LNCaP clone FGC (cell line): ENCODE measurements at regions not wholly inside any gene's neighbourhood (a gene's known extent, or its start where the extent isn't known, plus 50 kb on each side); places are given as distances from the start of the nearest gene placed in this dataset.

Source experiments
- DNase-seq: peaks from one replicate; pipeline ENCODE4 v3.0.0-alpha.2; 2011; ENCODE audit warnings: low read depth
- H3K4me3 ChIP-seq: 2 replicates; pipeline ENCODE4 v1.5.1; 2011; ENCODE audit warnings: mild to moderate bottlenecking, low read depth, low read length, control low read depth
- TF ChIP-seq, protein P1 (sequence below): IDR thresholded peaks from 2 replicates; pipeline ENCODE4 v1.5.1; 2012; ENCODE audit warnings: mild to moderate bottlenecking; ENCODE audit not compliant: control insufficient read depth, insufficient read depth; ENCODE audit errors: extremely low read depth

DNA sequence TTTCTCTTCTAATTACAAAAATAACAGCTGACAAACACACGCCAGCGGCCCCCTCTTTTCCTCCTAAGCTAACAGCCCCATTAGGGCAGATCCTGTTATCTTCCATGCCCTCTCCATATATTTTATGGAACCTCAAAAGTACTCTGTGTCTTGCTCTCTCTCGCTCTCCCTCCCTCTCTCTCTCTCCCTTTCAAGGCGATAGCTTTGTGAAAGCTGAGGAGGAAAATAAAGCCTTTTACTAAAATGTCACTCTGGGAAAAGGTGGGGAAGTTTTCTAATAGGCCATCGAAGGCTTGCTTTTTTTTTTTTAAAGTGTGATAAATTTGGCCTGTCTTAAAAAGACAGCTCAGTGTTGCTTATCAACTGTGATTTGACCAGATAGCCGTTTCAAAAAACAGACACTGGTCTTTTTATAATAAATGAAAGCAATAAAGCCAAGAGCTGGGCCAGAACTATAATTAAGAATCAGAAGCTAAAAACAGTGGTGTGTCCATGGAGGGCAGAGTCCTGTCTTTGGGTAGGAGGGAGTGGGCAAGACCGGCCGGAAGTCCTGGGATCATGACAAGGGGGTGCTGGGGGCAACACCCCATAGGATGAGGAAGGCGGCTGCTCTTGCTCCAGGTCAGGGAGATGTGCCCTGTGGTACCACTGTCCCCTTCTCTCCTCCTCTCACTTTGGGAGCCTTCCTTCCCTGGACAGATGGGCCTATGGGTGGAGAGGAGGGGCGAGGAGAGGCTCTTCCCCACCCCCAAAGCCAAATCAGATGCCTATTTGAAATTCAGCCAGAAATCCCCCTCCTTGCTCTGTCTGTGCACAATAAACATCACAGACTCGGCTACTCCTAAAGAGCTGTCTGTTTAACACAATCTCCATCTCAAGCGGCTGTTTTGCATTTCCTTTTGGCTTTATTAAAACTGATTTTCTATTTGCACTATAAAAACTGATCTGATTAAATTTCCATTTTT is 267.2 kb downstream of the BUD13 start:
- DNase-seq = no peak
- no peak overlapping the region for H3K4me3 ChIP-seq
- TF ChIP-seq, protein P1, sequence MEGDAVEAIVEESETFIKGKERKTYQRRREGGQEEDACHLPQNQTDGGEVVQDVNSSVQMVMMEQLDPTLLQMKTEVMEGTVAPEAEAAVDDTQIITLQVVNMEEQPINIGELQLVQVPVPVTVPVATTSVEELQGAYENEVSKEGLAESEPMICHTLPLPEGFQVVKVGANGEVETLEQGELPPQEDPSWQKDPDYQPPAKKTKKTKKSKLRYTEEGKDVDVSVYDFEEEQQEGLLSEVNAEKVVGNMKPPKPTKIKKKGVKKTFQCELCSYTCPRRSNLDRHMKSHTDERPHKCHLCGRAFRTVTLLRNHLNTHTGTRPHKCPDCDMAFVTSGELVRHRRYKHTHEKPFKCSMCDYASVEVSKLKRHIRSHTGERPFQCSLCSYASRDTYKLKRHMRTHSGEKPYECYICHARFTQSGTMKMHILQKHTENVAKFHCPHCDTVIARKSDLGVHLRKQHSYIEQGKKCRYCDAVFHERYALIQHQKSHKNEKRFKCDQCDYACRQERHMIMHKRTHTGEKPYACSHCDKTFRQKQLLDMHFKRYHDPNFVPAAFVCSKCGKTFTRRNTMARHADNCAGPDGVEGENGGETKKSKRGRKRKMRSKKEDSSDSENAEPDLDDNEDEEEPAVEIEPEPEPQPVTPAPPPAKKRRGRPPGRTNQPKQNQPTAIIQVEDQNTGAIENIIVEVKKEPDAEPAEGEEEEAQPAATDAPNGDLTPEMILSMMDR = no peak

DNA sequence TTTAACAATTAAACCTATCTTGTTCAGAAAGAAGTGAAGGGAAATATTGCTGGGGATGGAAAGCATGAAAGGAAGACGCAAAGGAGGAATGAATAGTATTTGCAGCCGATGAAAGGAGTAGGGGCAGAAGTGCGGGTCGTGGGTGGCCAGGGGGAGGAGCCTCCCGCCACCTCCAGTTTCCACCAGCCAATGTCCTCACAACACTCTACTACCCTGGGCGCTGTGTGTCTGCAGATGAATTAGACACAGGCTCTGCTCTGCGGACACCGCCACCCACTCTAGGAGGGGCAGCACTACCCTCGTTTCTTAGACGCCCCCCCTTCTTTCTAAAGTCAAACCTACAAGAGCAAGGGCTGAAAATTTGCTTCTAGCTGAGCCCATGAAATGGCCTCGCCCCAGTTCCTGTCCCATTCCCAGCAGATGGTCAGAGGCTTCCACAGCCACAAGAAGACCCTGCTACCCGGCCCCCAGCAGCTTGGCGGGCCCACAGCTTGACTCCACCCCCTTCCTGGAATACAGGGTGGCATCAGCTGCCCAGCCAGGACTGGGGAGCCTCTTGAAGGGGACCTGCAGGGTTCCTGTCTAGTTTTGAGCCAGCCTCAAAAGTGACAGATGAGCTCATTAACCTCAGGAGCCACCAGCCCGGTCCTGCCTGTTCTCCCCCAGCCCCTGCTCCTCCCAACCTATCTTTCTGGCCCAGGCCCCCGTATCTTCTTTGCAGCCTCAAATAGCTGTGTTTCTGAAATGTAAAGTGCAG is 268.1 kb downstream of the BUD13 start:
- peak; percentile 14 for DNase-seq
- TF ChIP-seq, protein P1 = no peak
- no peak overlapping the region for H3K4me3 ChIP-seq

DNA sequence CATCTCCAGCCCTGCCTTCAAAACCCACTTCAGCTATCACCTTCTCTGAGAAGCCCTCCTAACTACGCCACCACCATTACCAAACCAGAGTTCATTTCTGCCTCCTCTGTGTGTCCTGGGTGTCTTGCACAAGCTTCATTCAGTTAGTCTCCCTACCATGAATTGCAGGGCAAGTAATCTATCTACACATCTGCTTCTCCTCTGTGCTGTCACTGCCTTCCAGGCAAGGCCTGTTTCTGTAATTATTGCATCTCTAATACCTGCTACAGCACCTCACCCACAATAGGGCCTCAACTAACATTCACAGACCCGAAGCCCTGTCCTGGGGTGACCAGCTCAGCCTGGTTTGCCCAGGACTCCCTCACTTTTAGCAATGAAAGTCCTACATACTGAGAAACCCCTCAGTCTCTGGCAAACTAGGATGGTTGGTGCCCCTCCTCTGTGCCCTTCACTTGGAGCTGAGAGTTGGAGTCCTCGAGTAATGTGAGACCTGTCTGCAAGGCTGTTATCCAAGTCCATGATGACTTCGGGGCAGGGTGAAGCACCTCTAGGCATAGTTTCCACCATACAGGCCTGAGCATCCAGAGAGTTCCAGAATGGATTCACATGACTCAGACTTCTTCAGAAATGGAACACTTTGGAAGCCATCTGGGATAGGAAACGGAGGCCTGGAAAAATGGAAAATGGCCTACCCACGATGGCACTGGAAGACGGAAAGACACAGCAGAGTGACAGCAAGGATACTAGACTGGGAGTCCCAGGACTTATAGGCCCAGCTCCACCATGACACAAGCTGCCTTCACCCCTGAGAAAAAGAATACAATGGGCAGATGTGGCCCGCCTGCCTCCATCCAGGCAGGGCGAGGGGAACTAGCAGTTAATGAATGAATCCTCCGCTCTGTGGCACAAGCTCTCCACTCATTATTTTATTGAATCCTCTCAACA is 269.3 kb downstream of the BUD13 start:
- TF ChIP-seq, protein P1 = no peak
- H3K4me3 ChIP-seq = no peak overlapping the region
- DNase-seq = no peak

DNA sequence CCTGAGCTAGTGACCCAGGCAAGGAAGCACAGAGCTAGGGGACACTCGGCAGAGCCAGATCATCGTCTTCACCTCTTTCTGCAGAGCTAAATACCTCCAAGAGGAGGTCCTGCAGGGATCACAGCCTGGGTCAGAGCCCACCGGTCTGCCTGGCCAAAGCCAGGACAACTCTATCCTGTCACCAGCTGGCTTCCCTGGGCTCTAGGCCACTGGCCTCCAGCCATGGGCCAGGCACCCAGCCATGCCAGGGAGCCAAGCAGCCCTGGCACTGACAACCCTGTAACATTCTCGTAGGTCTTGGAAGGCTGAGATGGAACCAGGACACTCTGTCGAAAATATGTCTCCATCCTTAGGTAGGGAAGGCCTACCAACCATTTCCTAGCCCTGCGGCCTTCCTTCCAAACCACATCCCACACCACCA is 270.1 kb downstream of the BUD13 start:
- H3K4me3 ChIP-seq = no peak overlapping the region
- peak; percentile 7 for DNase-seq
- TF ChIP-seq, protein P1 = no peak

DNA sequence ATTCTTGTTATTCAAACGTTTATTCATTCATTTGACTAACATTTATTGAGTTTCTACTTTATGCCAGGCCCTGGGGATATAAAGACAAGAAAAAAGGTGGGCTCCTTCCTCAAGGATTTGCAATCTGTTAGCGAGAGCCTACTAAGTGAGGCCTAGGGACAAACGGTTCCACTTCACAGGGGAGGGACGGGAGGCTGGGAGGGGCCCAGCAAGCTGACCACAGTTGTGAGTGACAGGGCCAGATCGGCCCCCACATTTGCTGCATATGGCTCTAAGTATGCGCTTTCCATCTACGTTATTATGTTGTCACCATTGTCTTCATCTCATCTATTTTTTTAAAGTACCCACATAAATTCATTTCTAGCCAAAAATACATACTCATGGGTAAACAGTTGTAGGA is 271.1 kb downstream of the BUD13 start:
- TF ChIP-seq, protein P1 = no peak
- DNase-seq = no peak
- H3K4me3 ChIP-seq = no peak overlapping the region

DNA sequence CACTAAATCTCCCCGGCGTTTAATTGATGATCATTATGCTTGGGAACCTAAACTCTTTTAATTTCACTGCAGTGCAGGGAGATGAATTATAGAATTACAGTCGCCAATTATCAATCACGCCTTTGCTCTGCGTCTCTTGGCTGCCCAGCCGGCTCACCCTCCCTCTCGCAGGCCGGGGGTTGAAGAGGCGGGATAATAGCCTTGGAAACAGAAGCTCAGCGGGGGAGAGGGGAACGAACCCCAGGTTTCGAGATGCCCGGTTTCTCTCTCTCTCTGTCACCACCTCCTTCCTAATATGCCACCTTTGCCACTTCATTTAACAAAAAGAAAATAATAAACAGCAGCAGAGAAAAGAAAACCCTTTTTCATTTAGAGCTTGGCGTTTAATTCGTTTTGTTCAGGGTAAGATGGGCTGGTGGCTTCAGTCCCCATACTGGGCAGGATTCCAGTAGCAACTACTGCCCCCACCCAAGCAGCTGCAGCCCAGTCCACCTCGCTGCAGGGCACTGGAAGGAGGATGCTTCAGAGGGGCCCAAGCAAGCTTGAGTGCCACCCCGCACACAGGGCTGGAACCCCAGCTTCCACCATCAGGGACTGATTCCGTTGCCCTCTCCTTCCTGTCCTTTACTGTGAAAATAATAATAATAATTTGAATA is 271.7 kb downstream of the BUD13 start:
- TF ChIP-seq, protein P1 = no peak
- no peak overlapping the region for H3K4me3 ChIP-seq
- no peak for DNase-seq
